ENCODE measurements at regions not wholly inside any gene's neighbourhood (a gene's known extent, or its start where the extent isn't known, plus 50 kb on each side); places are given as distances from the start of the nearest gene placed in this dataset.

- no peak for DNase-seq
- CTCF ChIA-PET, result no interaction called here
- H3K27me3 Mint-ChIP-seq, result peaks cover 9% of the 10 kb centered on the region
- H3K36me3 ChIP-seq (ENCODE audit: insufficient read depth, low read length), result no peaks in the 10 kb centered on the region
- no peak overlapping the region for H3K27ac ChIP-seq (ENCODE audit: low read depth in 1 of 2, low read length in 2 of 2)
- H3K4me1 ChIP-seq (ENCODE audit: insufficient read depth, low read length), result no peaks in the 10 kb centered on the region
- peaks cover 2 to 4% of the 10 kb centered on the region in 2 experiments for H3K27me3 ChIP-seq (ENCODE audit: control insufficient read depth in 1 of 2, insufficient read depth in 2 of 2, low read length in 2 of 2)
- no peak overlapping the region for H3K4me3 Mint-ChIP-seq
- no peaks in the 10 kb centered on the region for H3K4me1 Mint-ChIP-seq (ENCODE audit: low read depth)
- intact Hi-C loops (cut with DNase I, micrococcal nuclease), result no loop called here
- TF ChIP-seq CTCF (IDR thresholded peaks at IDR 0.05), result no peak
- no peak for ATAC-seq (ENCODE audit: poor library complexity)
- H3K4me3 ChIP-seq (ENCODE audit: low read length), result no peak overlapping the region
- no peak overlapping the region for H3K27ac Mint-ChIP-seq
- POLR2A ChIA-PET, result no interaction called here
- no peaks in the 10 kb centered on the region for H3K36me3 Mint-ChIP-seq (ENCODE audit: low read depth)
- H3K9me3 ChIP-seq (ENCODE audit: control insufficient read depth in 1 of 2, insufficient read depth in 1 of 2, low read length in 2 of 2), result peaks cover 0 to 14% of the 10 kb centered on the region in 2 experiments
- H3K9me3 Mint-ChIP-seq, result peaks cover 6% of the 10 kb centered on the region
Observed at GRCh38 chr12:129964300-129964699, 60.5 kb upstream of the TMEM132D start.

- Histone ChIP-seq H3K4me3 (ENCODE audit: low read length) (no peak overlapping the region), H3K27ac (ENCODE audit: low read depth in 1 of 2, low read length in 2 of 2) (no peak overlapping the region), H3K36me3 (ENCODE audit: insufficient read depth, low read length) (no peaks in the 10 kb centered on the region), H3K4me1 (ENCODE audit: insufficient read depth, low read length) (no peaks in the 10 kb centered on the region), H3K27me3 (ENCODE audit: control insufficient read depth in 1 of 2, insufficient read depth in 2 of 2, low read length in 2 of 2) (peaks cover 2 to 4% of the 10 kb centered on the region in 2 experiments), H3K9me3 (ENCODE audit: control insufficient read depth in 1 of 2, insufficient read depth in 1 of 2, low read length in 2 of 2) (peaks cover 0 to 14% of the 10 kb centered on the region in 2 experiments)
- Mint-ChIP-seq H3K27me3 (peaks cover 12% of the 10 kb centered on the region), H3K4me3 (no peak overlapping the region), H3K9me3 (peaks cover 6% of the 10 kb centered on the region), H3K27ac (no peak overlapping the region), H3K36me3 (ENCODE audit: low read depth) (no peaks in the 10 kb centered on the region), H3K4me1 (ENCODE audit: low read depth) (no peaks in the 10 kb centered on the region)
- no peak for TF ChIP-seq CTCF (IDR thresholded peaks at IDR 0.05)
- CTCF ChIA-PET, result no interaction called here
- POLR2A ChIA-PET, result no interaction called here
- ATAC-seq (ENCODE audit: poor library complexity) (no peak), DNase-seq (no peak)
- intact Hi-C loops (cut with DNase I, micrococcal nuclease), result no loop called here
Observed at GRCh38 chr12:129964826-129965457, 61.1 kb upstream of the TMEM132D start.

DNA sequence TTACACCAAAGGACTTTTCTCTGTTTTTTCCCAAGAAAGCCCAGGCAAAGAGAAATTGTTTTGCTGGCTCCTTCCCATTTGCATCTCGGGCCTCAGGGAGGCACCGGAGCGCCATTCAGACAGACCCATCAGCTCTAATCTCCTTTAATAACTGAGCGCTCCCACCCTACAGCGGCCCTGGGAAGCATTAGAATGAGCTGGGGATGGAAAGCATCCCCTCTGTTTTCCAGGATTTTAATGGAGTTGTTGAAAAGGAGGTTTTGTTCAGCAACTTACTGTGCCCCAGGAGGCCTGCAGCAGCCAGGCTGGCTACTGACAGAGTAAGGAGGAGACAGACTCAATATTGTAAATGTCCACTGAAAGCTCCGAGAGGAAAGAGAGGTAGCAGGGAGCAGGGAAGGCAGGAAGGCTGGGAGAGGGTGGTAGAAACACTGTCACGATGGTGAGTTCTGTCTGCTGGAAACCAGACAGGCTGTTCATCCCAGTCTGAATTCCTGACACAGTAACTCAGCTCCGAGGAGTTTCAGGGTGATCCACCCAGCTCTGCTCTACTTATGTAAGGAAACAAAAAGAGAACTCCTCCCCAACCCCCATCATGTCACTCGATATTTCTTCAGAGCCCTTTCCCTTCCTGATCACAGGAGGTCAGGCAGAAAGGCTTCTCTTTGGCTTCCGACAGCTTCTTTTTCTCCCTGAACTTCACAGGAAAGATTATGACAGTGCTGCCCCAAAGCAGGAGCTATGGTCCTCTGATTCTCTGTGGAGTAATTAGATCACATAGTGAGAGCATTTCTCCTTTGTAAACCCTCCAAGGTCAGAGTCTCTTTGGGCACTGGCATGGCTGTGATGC is 62.5 kb upstream of the TMEM132D start:
- H3K36me3 ChIP-seq (ENCODE audit: insufficient read depth, low read length), result no peaks in the 10 kb centered on the region

More for the DNA sequence above, 62.5 kb upstream of the TMEM132D start:
- Mint-ChIP-seq H3K4me3 (no peak overlapping the region), H3K9me3 (peaks cover 9% of the 10 kb centered on the region), H3K36me3 (ENCODE audit: low read depth) (no peaks in the 10 kb centered on the region), H3K4me1 (ENCODE audit: low read depth) (no peaks in the 10 kb centered on the region), H3K27me3 (peaks cover 17% of the 10 kb centered on the region), H3K27ac (no peak overlapping the region)
- ATAC-seq (ENCODE audit: poor library complexity) (no peak), DNase-seq (no peak)
- ChIA-PET CTCF (no interaction called here), POLR2A (no interaction called here)
- H3K27ac ChIP-seq (ENCODE audit: low read depth in 1 of 2, low read length in 2 of 2), result no peak overlapping the region
- H3K27me3 ChIP-seq (ENCODE audit: control insufficient read depth in 1 of 2, insufficient read depth in 2 of 2, low read length in 2 of 2), result peaks cover 2 to 4% of the 10 kb centered on the region in 2 experiments
- H3K9me3 ChIP-seq (ENCODE audit: control insufficient read depth in 1 of 2, insufficient read depth in 1 of 2, low read length in 2 of 2), result peaks cover 0 to 14% of the 10 kb centered on the region in 2 experiments
- H3K4me1 ChIP-seq (ENCODE audit: insufficient read depth, low read length), result no peaks in the 10 kb centered on the region
- no peak for TF ChIP-seq CTCF (IDR thresholded peaks at IDR 0.05)
- H3K4me3 ChIP-seq (ENCODE audit: low read length), result no peak overlapping the region
- intact Hi-C loops (cut with DNase I, micrococcal nuclease), result no loop called here

Data from CD4-positive, alpha-beta T cell (primary cell).